SK-N-SH treated with all-trans-retinoic acid at 6 μM for 48 hours (cell line): ENCODE measurements at regions not wholly inside any gene's neighbourhood (a gene's known extent, or its start where the extent isn't known, plus 50 kb on each side); places are given as distances from the start of the nearest gene placed in this dataset.
"Not testable (repeated sequence)": the region's sequence is repeated elsewhere in the genome, so short reads cannot be mapped to it uniquely, and the experiment has no call there.

Source experiments
- ATAC-seq: fragments of 200-7000 bp; cut with Tn5 transposase; 3 replicates; pipeline ENCODE4 v1.9.1; 2020; ENCODE audit warnings: mild to moderate bottlenecking, moderate library complexity
- CSDC2 ChIP-seq: fragments of 250-450 bp; sonication (Bioruptor Pico); IDR thresholded peaks from 2 replicates; pipeline ENCODE4 v1.5.0; 2020; ENCODE audit warnings: mild to moderate bottlenecking, moderate library complexity
- ESRRG ChIP-seq: fragments of 250-450 bp; sonication (Bioruptor Pico); IDR thresholded peaks from 2 replicates; pipeline ENCODE4 v1.6.1; 2021; ENCODE audit warnings: mild to moderate bottlenecking
- GLIS3 ChIP-seq: fragments of 250-450 bp; sonication (Bioruptor Pico); IDR thresholded peaks from 2 replicates; pipeline ENCODE4 v1.5.0; 2020; ENCODE audit warnings: mild to moderate bottlenecking, moderate library complexity
- ISL1 ChIP-seq: fragments of 250-450 bp; sonication (Bioruptor Pico); IDR thresholded peaks from 2 replicates; pipeline ENCODE4 v2.1.2; 2022; ENCODE audit warnings: mild to moderate bottlenecking, moderate library complexity
- RARB ChIP-seq: fragments of 250-450 bp; sonication (Bioruptor Pico); IDR thresholded peaks from 2 replicates; pipeline ENCODE4 v1.8.0; 2021; ENCODE audit warnings: mild to moderate bottlenecking, moderate library complexity
- SNAI2 ChIP-seq: fragments of 250-450 bp; sonication (Bioruptor Pico); IDR thresholded peaks from 2 replicates; pipeline ENCODE4 v1.5.0; 2020; ENCODE audit warnings: mild to moderate bottlenecking, moderate library complexity
- TCF4 ChIP-seq: fragments of 250-450 bp; sonication (Bioruptor Pico); IDR thresholded peaks from 2 replicates; pipeline ENCODE4 v1.8.0; 2021; ENCODE audit warnings: mild to moderate bottlenecking, moderate library complexity, borderline replicate concordance
- ZC3H10 ChIP-seq: fragments of 250-450 bp; sonication (Bioruptor Pico); IDR thresholded peaks from 2 replicates; pipeline ENCODE4 v1.5.1; 2021; ENCODE audit warnings: mild to moderate bottlenecking, moderate library complexity
- ZFP30 ChIP-seq: fragments of 450-650 bp; formaldehyde crosslinking; IDR thresholded peaks from 2 replicates; pipeline ENCODE4 v1.5.0; 2022; ENCODE audit warnings: mild to moderate bottlenecking, moderate library complexity
- ZNF70 ChIP-seq: fragments of 450-650 bp; formaldehyde crosslinking; IDR thresholded peaks from 2 replicates; pipeline ENCODE4 v1.5.0; 2020; ENCODE audit warnings: mild to moderate bottlenecking, moderate library complexity
- ZNF8 ChIP-seq: fragments of 450-650 bp; formaldehyde crosslinking; IDR thresholded peaks from 2 replicates; pipeline ENCODE4 v1.5.0; 2020; ENCODE audit warnings: mild to moderate bottlenecking, moderate library complexity
- TF ChIP-seq, protein P1 (sequence below): fragments of 250-450 bp; sonication (Bioruptor Pico); IDR thresholded peaks from 2 replicates; pipeline ENCODE4 v1.5.1; 2021; ENCODE audit warnings: mild to moderate bottlenecking, moderate library complexity
- TF ChIP-seq, protein P2 (sequence below): fragments of 250-450 bp; sonication (Bioruptor Pico); IDR thresholded peaks from 2 replicates; pipeline ENCODE4 v1.8.0; 2021; ENCODE audit warnings: low read depth, mild to moderate bottlenecking, moderate library complexity, borderline replicate concordance
- TF ChIP-seq, protein P3 (sequence below): fragments of 250-450 bp; sonication (Bioruptor Pico); IDR thresholded peaks from 2 replicates; pipeline ENCODE4 v1.8.0; 2020; ENCODE audit warnings: mild to moderate bottlenecking, moderate library complexity, borderline replicate concordance
- TF ChIP-seq, protein P4 (sequence below): fragments of 250-450 bp; sonication (Bioruptor Pico); IDR thresholded peaks from 2 replicates; pipeline ENCODE4 v1.5.0; 2020; ENCODE audit warnings: mild to moderate bottlenecking, moderate library complexity

DNA sequence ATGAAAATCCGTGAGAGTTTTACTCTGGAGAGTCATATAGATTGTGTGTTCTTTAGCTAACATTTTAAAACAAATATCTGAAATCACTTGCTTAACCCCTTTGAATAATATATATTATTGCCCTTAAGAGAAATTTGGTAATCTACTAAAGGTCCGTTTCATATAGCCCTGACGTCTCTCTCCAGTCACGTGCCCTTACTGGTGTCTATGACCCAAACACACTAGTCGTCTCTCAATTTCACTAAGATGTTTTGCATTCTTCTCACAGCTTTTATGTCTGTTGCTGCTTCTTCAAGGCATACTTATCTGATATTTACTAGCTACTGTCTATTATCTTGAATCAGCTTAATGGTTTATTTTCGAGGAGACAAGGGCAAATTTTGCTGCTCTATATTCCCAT, 409.9 kb downstream of the KCNJ18 start:
- TF ChIP-seq, protein P1, sequence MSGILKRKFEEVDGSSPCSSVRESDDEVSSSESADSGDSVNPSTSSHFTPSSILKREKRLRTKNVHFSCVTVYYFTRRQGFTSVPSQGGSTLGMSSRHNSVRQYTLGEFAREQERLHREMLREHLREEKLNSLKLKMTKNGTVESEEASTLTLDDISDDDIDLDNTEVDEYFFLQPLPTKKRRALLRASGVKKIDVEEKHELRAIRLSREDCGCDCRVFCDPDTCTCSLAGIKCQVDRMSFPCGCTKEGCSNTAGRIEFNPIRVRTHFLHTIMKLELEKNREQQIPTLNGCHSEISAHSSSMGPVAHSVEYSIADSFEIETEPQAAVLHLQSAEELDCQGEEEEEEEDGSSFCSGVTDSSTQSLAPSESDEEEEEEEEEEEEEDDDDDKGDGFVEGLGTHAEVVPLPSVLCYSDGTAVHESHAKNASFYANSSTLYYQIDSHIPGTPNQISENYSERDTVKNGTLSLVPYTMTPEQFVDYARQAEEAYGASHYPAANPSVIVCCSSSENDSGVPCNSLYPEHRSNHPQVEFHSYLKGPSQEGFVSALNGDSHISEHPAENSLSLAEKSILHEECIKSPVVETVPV (CRISPR knock-in tag): no peak
- TF ChIP-seq ZNF8 (CRISPR knock-in tag) (no peak), ZNF70 (CRISPR knock-in tag) (no peak), CSDC2 (CRISPR knock-in tag) (no peak), ISL1 (CRISPR knock-in tag) (no peak), ZFP30 (CRISPR knock-in tag) (no peak)
- TF ChIP-seq, protein P2, sequence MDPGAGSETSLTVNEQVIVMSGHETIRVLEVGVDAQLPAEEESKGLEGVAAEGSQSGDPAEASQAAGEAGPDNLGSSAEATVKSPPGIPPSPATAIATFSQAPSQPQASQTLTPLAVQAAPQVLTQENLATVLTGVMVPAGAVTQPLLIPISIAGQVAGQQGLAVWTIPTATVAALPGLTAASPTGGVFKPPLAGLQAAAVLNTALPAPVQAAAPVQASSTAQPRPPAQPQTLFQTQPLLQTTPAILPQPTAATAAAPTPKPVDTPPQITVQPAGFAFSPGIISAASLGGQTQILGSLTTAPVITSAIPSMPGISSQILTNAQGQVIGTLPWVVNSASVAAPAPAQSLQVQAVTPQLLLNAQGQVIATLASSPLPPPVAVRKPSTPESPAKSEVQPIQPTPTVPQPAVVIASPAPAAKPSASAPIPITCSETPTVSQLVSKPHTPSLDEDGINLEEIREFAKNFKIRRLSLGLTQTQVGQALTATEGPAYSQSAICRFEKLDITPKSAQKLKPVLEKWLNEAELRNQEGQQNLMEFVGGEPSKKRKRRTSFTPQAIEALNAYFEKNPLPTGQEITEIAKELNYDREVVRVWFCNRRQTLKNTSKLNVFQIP (CRISPR knock-in tag): no peak
- ATAC-seq: no peak

DNA sequence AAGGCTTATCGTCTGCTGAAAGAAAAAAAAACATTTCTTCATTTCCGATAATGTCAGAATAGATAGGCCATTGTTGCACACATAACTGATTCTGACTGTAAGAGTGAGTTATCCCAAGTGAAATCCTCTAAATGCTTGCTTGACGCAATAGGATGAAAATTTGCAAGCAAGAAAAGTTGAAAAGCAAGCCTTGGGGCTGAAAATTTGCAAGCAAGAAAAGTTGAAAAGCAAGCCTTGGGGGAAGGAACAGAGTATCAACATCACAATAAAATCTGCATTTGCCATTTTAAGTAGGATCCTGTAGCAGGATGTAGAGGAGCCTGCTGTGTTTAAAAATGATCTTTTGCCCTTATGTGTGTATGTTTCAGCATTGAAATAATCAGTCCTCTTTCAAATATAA, 424.4 kb downstream of the KCNJ18 start:
- ATAC-seq: not testable (repeated sequence)

DNA sequence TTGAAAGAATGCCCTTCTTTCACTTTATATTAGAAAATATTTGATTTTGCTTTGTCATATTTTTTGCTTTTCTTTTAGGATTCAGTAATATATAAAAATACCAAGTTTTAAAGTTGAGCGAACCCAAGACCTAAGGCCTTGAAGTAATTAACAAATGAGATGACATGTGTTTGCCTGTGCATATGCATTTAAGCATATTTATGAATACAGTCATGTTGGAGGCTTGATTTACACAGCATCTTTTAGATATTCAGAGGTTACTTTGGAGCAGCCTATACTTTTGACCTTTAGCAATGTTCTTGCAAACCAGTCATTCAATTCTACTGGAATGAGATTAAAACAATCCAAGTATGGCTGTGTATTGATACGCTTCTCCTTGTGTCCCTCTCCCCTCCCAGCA, 425.1 kb downstream of the KCNJ18 start:
- not testable (repeated sequence) for ATAC-seq

DNA sequence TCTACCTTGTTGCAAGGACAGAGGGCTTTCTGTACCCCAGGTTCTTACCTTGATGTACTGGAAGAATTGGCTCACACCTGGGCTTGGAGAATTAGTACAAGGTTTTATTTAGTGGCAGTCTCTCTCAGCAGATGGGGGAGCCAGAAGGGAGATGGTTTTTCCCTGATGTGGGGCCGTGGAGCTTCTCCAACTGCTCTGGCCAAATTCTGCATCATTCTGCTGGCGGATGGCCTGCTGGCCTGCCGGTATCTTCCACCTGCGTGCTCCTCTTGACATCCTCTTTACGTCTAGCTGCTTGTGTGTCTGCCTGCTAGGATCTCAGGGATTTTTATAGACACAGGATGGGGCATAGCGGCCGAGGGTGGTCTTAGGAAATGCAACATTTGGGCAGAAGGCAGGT, 426.7 kb downstream of the KCNJ18 start:
- not testable (repeated sequence) for ATAC-seq

DNA sequence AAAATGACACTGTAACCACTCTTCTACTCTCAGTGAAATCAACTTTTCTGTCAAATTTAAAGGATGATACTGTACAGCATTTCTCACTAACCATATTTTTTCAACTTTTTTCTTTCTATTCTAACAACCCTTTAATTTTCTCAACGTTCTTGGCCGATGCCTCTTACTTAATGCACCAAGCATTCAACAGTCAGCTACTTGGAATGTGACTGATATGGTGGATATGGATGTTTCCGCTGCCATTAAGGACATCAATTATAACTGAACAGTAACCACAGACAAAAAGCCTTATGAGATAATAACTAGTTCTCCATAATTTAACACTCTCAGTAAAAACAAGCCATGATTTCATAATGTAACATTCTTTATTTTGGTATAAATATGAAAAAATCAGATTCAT, 427.4 kb downstream of the KCNJ18 start:
- ATAC-seq: not testable (repeated sequence)
- TF ChIP-seq ISL1 (CRISPR knock-in tag): peak; percentile 60; the same call in 1 of the 2 replicates
- TF ChIP-seq, all 23 proteins: peak for 1; not testable (repeated sequence) for 22

DNA sequence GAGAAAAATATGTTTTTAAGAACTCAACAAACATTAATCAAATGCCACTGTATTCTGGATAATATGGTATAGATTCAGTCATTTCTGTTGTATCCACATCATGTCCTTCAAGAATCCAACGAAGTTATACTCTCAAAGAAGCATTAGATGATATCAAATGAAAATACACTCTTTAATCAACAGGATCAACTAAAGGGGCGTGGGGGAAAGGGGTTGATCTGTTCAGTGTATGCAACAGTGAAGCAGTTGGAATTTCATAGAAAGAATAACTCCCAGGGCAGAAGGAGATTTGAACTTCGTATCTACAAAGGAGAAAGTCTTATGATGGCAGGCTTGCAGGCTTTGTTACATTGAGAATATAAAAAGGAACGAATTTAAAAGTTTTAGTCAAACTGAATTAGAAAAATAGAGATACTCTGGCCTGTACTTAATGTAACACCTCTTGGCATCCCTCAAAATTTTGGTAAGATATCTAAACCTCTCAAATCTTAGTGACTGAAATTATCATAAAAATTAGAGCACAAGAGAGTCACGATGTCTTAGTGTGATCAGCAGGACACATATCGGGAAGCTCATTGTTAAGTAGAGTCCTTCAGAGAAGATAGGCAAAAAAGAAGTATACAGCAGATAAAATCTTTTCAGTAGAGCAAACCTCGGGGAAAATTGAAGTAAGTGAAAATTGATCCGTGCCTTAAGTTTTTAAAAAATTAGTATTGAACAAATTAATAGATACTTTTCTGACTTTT, 431.4 kb downstream of the KCNJ18 start:
- TF ChIP-seq GLIS3: no peak
- no peak for TF ChIP-seq TCF4 (CRISPR knock-in tag)
- TF ChIP-seq ZNF70 (CRISPR knock-in tag): no peak
- TF ChIP-seq, all 23 proteins: peak for 0
- no peak for ATAC-seq

DNA sequence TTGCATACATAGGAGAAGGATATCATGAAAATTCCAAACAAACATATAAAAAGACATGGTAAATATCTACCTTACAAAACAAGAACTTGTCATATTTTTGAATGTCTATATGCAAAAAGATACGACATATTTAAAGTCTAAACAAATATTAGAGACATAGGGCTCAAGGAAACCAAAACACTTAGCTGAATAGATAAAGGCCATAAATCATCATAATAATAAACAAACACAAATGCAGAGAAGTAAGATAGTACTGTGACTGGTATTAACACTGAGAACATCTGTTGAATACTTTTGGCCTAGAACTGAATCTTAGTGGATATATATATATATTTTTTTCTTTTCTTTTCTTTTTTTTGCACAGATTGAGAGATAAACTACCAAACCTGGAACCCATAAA, 435.8 kb downstream of the KCNJ18 start:
- TF ChIP-seq CSDC2 (CRISPR knock-in tag): no peak
- TF ChIP-seq, protein P3, sequence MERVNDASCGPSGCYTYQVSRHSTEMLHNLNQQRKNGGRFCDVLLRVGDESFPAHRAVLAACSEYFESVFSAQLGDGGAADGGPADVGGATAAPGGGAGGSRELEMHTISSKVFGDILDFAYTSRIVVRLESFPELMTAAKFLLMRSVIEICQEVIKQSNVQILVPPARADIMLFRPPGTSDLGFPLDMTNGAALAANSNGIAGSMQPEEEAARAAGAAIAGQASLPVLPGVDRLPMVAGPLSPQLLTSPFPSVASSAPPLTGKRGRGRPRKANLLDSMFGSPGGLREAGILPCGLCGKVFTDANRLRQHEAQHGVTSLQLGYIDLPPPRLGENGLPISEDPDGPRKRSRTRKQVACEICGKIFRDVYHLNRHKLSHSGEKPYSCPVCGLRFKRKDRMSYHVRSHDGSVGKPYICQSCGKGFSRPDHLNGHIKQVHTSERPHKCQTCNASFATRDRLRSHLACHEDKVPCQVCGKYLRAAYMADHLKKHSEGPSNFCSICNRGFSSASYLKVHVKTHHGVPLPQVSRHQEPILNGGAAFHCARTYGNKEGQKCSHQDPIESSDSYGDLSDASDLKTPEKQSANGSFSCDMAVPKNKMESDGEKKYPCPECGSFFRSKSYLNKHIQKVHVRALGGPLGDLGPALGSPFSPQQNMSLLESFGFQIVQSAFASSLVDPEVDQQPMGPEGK (CRISPR knock-in tag): no peak
- TF ChIP-seq SNAI2: no peak
- TF ChIP-seq ZC3H10: no peak
- TF ChIP-seq, protein P1 (CRISPR knock-in tag): no peak
- TF ChIP-seq GLIS3: no peak
- no peak for TF ChIP-seq ISL1 (CRISPR knock-in tag)

DNA sequence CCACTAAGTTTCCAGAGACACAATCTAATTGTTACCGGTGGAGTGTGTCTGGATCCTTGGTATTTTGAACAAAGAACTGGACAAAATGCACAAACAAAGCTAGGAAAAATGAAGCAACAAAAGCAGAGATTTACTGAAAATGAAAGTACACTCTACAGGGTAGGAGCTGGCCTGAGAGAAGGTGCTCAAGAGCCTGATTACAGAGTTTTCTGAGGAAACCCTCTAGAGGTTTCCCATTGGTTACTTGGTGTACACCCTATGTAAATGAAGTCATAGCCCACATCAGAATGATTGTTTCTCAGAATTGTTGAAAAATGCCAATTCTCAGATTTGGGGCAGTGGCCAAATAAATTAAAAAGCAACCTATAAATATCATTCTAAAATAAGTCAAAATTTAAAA, 436.4 kb downstream of the KCNJ18 start:
- peak; percentile 53; the same call in 1 of the 3 replicates for ATAC-seq
- TF ChIP-seq, protein P4, sequence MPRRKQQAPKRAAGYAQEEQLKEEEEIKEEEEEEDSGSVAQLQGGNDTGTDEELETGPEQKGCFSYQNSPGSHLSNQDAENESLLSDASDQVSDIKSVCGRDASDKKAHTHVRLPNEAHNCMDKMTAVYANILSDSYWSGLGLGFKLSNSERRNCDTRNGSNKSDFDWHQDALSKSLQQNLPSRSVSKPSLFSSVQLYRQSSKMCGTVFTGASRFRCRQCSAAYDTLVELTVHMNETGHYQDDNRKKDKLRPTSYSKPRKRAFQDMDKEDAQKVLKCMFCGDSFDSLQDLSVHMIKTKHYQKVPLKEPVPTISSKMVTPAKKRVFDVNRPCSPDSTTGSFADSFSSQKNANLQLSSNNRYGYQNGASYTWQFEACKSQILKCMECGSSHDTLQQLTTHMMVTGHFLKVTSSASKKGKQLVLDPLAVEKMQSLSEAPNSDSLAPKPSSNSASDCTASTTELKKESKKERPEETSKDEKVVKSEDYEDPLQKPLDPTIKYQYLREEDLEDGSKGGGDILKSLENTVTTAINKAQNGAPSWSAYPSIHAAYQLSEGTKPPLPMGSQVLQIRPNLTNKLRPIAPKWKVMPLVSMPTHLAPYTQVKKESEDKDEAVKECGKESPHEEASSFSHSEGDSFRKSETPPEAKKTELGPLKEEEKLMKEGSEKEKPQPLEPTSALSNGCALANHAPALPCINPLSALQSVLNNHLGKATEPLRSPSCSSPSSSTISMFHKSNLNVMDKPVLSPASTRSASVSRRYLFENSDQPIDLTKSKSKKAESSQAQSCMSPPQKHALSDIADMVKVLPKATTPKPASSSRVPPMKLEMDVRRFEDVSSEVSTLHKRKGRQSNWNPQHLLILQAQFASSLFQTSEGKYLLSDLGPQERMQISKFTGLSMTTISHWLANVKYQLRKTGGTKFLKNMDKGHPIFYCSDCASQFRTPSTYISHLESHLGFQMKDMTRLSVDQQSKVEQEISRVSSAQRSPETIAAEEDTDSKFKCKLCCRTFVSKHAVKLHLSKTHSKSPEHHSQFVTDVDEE (CRISPR knock-in tag): no peak
- TF ChIP-seq, protein P1 (CRISPR knock-in tag): no peak
- TF ChIP-seq RARB (CRISPR knock-in tag): no peak
- TF ChIP-seq ESRRG (CRISPR knock-in tag): no peak
- no peak for TF ChIP-seq ZFP30 (CRISPR knock-in tag)
- no peak for TF ChIP-seq SNAI2
- no peak for TF ChIP-seq CSDC2 (CRISPR knock-in tag)
- TF ChIP-seq, protein P2 (CRISPR knock-in tag): no peak

More for the DNA sequence above, 435.8 kb downstream of the KCNJ18 start:
- ATAC-seq: no peak
